Immature natural killer cell (primary cell): ENCODE measurements at regions not wholly inside any gene's neighbourhood (a gene's known extent, or its start where the extent isn't known, plus 50 kb on each side); places are given as distances from the start of the nearest gene placed in this dataset.

ENCODE experiments used
- DNase-seq, 3 donors: peaks; one replicate each; pipeline ENCODE4 v3.0.0; 2022; ENCODE audit warnings: mixed read lengths in 1 of 3
- H3K27ac Mint-ChIP-seq, 6 donors: one replicate each; pipeline ENCODE4 v1.8.0; 2020; ENCODE audit warnings: mixed read lengths in 6 of 6, mild to moderate bottlenecking in 5 of 6, inconsistent platforms in 4 of 6, moderate library complexity in 3 of 6
- H3K27me3 Mint-ChIP-seq, 3 donors: one replicate each; pipeline ENCODE4 v1.8.0; 2020 to 2021; ENCODE audit warnings: low read depth in 3 of 3, mild to moderate bottlenecking in 3 of 3, mixed read lengths in 3 of 3, moderate library complexity in 3 of 3, inconsistent platforms in 1 of 3
- H3K36me3 Mint-ChIP-seq, 3 donors: one replicate each; pipeline ENCODE4 v1.8.0; 2020; ENCODE audit warnings: mixed read lengths in 3 of 3, inconsistent platforms in 2 of 3, mild to moderate bottlenecking in 2 of 3
- H3K4me1 Mint-ChIP-seq, 2 donors: one replicate each; pipeline ENCODE4 v1.8.0; 2020; ENCODE audit warnings: inconsistent platforms in 2 of 2, mild to moderate bottlenecking in 2 of 2, mixed read lengths in 2 of 2, moderate library complexity in 1 of 2
- H3K4me3 Mint-ChIP-seq, 5 donors: one replicate each; pipeline ENCODE4 v1.8.0; 2020; ENCODE audit warnings: mild to moderate bottlenecking in 5 of 5, mixed read lengths in 5 of 5, inconsistent platforms in 3 of 5, moderate library complexity in 3 of 5
- H3K9me3 Mint-ChIP-seq, 6 donors: one replicate each; pipeline ENCODE4 v1.8.0; 2020; ENCODE audit warnings: mild to moderate bottlenecking in 6 of 6, mixed read lengths in 6 of 6, inconsistent platforms in 4 of 6, moderate library complexity in 3 of 6

DNA sequence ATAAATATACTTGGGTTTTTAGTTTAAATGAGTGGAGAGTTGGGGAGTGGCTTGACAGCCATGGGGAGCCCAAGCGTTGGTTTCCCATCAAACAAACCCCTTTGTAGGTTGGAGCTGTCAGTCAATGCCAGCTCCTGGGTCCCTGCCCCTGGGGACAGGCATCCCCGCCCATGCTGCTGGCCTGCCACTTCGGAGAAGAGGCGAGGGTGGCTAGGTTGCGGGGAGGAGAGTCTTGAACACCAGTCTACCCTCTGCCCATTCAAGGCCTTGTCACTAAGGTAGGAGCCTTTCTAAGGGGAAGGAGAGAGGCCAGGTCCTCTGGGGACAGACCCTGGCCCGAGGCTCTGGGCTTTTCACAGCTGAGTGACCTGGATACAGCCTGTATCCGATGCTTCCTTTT is 211.9 kb upstream of the CADM1 start:
- H3K4me3 Mint-ChIP-seq = no peak overlapping the region
- no peak for DNase-seq
- no peak overlapping the region for H3K27ac Mint-ChIP-seq
- H3K4me1 Mint-ChIP-seq = no peaks in the 10 kb centered on the region
- no peaks in the 10 kb centered on the region for H3K27me3 Mint-ChIP-seq
- H3K9me3 Mint-ChIP-seq = peaks cover 0 to 4% (median 0%) of the 10 kb centered on the region in 6 donors
- H3K36me3 Mint-ChIP-seq = no peaks in the 10 kb centered on the region

DNA sequence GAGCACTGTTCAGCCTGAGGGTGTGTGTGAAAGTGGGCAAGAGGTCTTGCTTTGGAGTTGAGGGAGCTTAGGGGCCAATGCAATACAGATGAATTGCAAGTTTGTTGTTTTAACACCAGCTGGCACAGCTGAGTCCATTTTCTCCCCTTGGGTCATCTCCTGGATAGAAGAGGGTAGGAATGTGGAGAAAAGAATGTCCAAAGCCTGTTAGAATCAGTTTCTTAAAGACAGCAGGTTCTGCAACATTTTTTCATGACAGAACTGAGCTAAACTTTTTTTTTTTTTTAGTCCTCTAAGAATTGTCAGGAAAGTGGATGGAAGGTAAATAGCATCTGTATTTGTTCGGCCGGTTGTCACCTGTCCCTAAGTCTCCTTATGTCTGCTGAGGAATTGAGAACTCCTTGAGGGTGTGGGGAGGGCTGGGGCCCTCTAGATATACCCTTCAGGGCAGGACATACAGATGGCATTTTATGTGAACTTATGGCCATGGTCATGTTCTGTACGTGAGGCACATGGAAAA is 211.1 kb upstream of the CADM1 start:
- no peak for DNase-seq
- no peaks in the 10 kb centered on the region for H3K4me1 Mint-ChIP-seq
- no peak overlapping the region for H3K27ac Mint-ChIP-seq
- no peaks in the 10 kb centered on the region for H3K27me3 Mint-ChIP-seq
- H3K9me3 Mint-ChIP-seq = peaks cover 0 to 4% (median 0%) of the 10 kb centered on the region in 6 donors
- H3K36me3 Mint-ChIP-seq = no peaks in the 10 kb centered on the region
- no peak overlapping the region for H3K4me3 Mint-ChIP-seq

DNA sequence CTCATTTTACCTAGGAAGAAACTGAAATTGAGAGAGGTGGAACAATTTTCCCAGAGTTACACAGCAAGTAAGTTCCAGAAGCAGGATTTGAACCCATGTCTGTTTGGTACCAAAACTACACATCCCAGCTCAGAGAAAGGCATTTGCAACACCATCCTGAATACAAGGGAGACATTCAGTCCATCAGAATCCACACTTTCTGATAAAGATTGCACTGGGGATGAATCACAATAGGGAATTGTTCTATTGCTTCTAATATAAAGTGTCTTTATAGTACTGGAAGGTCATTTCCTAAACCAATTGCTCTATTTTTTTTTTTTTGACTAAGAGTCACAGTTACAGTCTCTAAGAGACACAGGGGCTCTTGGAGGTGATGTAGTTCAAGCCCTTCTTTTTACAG is 208.1 kb upstream of the CADM1 start:
- Mint-ChIP-seq H3K4me3 (no peak overlapping the region), H3K9me3 (peaks cover 0 to 6% (median 0%) of the 10 kb centered on the region in 6 donors), H3K27me3 (peaks cover 0 to 1% (median 0%) of the 10 kb centered on the region in 3 donors), H3K4me1 (no peaks in the 10 kb centered on the region), H3K36me3 (no peaks in the 10 kb centered on the region), H3K27ac (no peak overlapping the region)
- no peak for DNase-seq

DNA sequence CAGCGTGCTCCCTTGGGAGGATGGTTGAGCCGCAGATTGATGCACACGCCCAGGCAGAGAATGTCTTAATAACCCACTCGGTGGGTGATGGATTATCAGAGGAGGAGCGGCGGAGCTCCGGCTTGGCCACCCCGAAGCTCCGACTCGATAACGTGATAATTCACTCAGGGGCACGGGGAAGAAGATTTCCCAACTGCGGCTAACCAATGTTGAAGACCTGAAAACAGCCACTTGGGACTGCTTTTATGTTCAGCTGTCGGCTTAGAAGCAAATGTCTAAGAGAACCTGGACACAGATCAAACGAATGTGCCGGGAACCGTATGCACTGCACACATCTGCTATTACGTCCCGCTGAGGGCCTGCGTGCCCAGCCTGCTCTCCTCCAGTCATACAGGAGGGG is 206.8 kb upstream of the CADM1 start:
- no peak overlapping the region for H3K27ac Mint-ChIP-seq
- H3K4me1 Mint-ChIP-seq = no peaks in the 10 kb centered on the region
- H3K4me3 Mint-ChIP-seq = no peak overlapping the region

DNA sequence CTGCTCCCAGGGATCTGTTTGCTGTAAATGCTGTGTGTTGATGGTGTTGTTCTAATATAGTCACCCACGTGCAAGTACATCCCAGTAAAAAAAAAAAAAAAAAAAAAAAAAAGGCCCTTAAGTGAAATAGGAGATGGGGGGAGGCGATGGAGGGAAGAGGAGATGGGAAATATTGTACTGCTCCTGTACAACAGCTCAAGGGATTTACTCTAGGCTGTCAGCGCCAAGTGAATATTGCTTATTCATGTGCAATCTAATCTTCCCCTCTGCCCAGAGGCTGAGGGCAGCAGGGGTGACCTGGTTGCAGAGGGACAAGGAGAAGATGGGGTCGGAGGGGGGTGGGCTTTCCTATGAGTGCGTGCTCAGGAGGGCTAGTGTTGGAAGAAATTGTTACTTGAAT is 206.2 kb upstream of the CADM1 start:
- Mint-ChIP-seq H3K27ac (no peak overlapping the region), H3K4me1 (no peaks in the 10 kb centered on the region), H3K36me3 (no peaks in the 10 kb centered on the region), H3K27me3 (peaks cover 0 to 1% (median 0%) of the 10 kb centered on the region in 3 donors), H3K9me3 (peaks cover 0 to 3% (median 0%) of the 10 kb centered on the region in 6 donors), H3K4me3 (no peak overlapping the region)
- no peak for DNase-seq

More for the DNA sequence above, 206.8 kb upstream of the CADM1 start:
- Mint-ChIP-seq H3K27me3 (peaks cover 0 to 1% (median 0%) of the 10 kb centered on the region in 3 donors), H3K9me3 (peaks cover 0 to 6% (median 0%) of the 10 kb centered on the region in 6 donors), H3K36me3 (no peaks in the 10 kb centered on the region)
- no peak for DNase-seq

DNA sequence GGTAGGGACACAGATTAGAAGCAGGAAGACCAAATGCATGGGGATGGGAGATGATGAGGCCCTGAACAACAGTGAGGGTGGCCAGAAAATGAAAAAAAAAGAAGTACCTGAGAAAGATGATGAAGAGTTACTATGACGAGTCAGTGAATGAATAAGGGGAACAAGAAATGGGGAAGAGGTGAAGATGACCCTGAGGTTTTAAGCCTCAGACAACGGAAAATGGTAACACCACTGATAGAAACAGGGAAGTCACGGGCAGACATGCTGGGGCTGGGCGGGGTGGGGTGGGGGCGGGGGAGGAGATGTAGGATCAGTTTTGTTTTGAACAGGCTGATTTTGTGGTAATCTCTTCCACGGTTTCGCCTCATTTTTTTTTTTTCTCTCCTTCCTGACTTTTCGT is 205.1 kb upstream of the CADM1 start:
- Mint-ChIP-seq H3K27me3 (peaks cover 0 to 1% (median 0%) of the 10 kb centered on the region in 3 donors), H3K36me3 (no peaks in the 10 kb centered on the region), H3K4me1 (no peaks in the 10 kb centered on the region), H3K9me3 (peaks cover 0 to 7% (median 0%) of the 10 kb centered on the region in 6 donors), H3K27ac (peak overlapping the region in 1 of 6 donors; percentile 6), H3K4me3 (no peak overlapping the region)
- no peak for DNase-seq

DNA sequence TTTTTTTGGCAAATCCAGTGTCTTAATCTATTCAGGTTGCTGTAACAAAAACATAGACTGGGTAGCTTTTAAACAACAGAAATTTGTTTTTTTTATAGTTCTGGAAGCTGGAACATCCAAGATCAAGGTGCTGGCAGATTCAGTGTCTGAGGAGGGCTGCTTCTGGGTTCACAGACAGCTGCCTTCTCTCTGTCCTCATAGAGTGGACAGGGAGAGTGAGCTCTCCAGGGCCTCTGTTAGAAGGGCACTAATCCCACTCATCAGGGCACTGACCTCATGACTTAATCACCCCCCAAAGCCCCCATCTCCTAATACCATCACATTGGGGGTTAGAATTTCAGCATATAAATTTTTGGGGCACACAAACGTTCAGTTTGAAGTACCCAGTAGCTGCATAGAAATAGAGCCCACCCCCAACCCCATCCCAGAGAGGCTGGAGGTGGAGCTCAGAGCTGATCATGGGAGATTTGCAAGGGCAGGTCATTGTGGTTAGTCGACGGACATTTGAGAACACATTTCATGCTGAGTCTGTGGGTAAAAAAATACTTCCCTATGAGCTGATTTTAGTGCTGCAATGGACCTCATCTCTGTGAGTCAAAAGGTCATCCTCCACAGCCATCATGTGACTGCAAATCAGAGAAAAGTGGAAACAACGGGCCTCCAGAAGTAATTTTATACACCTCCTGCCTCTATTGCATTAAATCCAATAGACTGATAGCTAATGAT is 203.1 kb upstream of the CADM1 start:
- H3K27me3 Mint-ChIP-seq = peaks cover 0 to 2% (median 1%) of the 10 kb centered on the region in 3 donors
- H3K4me1 Mint-ChIP-seq = no peaks in the 10 kb centered on the region
- no peak overlapping the region for H3K4me3 Mint-ChIP-seq
- H3K27ac Mint-ChIP-seq = no peak overlapping the region
- no peaks in the 10 kb centered on the region for H3K36me3 Mint-ChIP-seq
- no peak for DNase-seq
- H3K9me3 Mint-ChIP-seq = peaks cover 0 to 7% (median 0%) of the 10 kb centered on the region in 6 donors

DNA sequence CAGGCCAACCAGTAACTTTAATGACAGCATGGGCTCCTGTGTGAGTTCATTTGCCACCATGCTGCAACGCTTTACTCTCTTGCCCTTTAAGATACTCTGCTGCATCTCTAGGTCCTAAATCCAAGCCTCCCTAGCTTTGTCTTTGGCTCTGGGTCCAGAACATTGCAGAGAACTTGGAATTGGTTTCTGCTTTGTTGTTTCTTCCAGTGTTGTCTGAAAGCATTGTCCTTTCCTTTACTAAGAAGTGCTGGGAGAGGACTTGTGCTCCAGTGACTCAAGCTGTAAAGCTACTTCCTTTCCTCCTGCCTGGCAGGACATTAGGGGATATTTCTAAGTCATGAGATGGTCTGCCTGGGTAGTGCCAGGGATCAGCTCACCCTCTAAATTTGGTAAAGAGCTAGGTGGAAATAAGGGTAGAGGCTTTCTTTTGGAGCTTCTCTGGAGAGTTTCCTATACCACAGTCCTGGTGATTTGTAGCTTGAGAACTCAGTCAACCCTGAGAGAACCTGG is 202.5 kb upstream of the CADM1 start:
- Mint-ChIP-seq H3K27me3 (peaks cover 0 to 2% (median 1%) of the 10 kb centered on the region in 3 donors), H3K4me1 (no peaks in the 10 kb centered on the region), H3K36me3 (no peaks in the 10 kb centered on the region), H3K4me3 (no peak overlapping the region), H3K27ac (no peak overlapping the region), H3K9me3 (peaks cover 0 to 7% (median 0%) of the 10 kb centered on the region in 6 donors)
- DNase-seq = no peak

DNA sequence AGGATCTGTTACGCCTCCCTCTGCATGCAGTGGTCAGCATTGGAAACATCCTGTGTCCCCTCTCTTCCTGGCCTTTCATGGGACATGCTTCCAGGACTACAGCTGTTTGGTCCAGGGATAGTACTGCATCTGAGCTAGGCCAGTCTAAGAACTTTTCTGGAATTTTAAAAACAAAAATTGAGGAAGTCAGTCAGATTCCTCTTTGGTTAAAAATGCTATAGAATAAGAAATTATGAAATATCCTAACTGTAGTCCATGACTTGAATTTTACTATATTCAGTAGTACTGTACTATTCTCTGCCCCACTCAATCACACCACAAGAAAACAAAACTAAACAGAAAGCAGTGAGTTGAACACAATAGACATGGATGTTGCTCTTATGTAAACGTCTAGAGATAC is 201.0 kb upstream of the CADM1 start:
- Mint-ChIP-seq H3K4me1 (no peaks in the 10 kb centered on the region), H3K36me3 (no peaks in the 10 kb centered on the region)

DNA sequence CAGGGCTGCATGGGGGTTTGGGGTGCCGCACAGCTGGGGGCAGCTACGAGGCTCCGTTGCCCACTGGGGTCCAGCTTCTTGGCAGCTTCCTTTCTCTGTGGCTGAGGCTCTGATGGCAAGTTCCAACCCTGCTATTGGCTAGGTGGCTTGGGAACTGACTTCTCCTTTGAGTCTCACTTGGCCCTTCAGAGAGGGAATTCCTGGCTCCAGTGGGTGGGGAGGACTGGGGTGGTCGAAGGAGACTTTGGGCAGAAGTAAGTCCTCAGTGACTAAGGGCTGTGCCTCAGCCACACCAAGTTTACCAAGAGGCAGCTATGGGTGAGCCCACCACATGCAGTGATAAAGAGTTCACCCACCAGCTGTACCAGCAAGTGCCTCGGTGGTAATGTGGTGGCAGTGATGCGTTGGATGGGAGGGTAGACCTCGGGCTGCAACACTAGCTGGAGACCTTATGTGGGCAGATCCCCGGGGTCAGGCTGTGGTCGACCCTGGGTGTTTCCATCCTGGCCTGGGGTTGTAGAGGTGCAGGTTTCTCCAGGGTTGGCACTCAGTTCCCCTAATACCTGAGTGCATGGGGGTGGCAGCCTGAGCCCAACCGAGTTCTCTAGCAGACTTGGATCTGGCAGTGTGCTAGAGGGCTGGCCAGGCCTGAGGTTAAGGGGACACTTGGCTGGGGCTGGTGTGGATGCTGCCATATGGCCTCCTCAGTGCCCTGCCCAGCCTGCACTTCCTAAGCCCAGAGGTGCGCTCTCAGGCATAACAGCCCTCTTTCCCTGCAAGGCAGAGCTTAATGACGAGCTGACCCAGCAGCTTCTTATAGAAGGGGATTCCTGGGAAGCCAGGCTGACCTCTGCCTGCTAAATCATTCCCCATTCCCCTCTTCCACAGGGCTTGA is 197.0 kb upstream of the CADM1 start:
- H3K4me1 Mint-ChIP-seq = no peaks in the 10 kb centered on the region
- DNase-seq = no peak
- peaks cover 0 to 5% (median 0%) of the 10 kb centered on the region in 6 donors for H3K9me3 Mint-ChIP-seq
- peaks cover 0 to 3% (median 3%) of the 10 kb centered on the region in 3 donors for H3K27me3 Mint-ChIP-seq
- no peak overlapping the region for H3K4me3 Mint-ChIP-seq
- H3K36me3 Mint-ChIP-seq = no peaks in the 10 kb centered on the region
- no peak overlapping the region for H3K27ac Mint-ChIP-seq

More for the DNA sequence above, 201.0 kb upstream of the CADM1 start:
- no peak for DNase-seq
- no peak overlapping the region for H3K27ac Mint-ChIP-seq
- peaks cover 0 to 7% (median 0%) of the 10 kb centered on the region in 6 donors for H3K9me3 Mint-ChIP-seq
- peaks cover 1 to 3% (median 2%) of the 10 kb centered on the region in 3 donors for H3K27me3 Mint-ChIP-seq
- H3K4me3 Mint-ChIP-seq = no peak overlapping the region

DNA sequence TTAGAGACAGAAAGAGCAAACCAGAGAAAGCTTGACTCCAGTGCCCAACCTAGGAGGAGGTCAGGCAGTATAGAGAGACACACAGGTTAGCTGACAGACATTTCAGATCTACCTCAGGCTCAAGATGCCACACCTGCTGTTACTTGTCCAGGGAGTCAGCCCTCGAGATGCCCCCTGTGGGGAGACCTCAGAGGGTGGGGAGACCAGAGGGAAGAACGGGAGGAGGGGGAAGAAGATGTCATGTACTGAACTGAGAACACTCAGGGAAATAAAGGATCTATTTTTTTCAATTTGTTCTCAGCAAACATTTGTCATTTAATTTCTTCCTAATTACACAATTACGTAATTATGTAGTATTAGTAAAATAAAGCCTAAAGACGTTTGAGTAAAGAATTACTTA is 196.3 kb upstream of the CADM1 start:
- H3K4me1 Mint-ChIP-seq = no peaks in the 10 kb centered on the region
- peaks cover 2 to 5% (median 3%) of the 10 kb centered on the region in 3 donors for H3K27me3 Mint-ChIP-seq
- no peak overlapping the region for H3K27ac Mint-ChIP-seq
- peaks cover 0 to 5% (median 0%) of the 10 kb centered on the region in 6 donors for H3K9me3 Mint-ChIP-seq
- H3K36me3 Mint-ChIP-seq = no peaks in the 10 kb centered on the region
- DNase-seq = no peak
- H3K4me3 Mint-ChIP-seq = no peak overlapping the region

DNA sequence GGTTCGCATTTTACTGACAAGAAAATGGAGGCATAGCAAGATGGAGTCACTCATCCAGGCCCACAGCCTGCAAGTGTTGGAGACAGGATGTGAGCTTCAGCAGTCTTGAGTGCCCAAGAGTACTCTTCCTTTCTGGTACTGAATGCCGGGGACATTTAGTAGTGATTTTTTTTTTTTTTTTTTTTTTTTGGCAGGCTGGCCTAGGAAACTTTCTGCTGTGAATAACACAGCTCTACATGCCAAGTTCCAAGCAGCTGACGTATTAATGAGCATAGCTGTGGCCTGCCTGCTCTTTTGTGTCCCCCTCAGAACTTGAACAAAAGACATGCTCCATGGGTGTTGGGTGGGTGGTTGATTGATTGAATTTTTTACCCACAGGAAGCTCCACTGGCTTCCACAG is 195.5 kb upstream of the CADM1 start:
- Mint-ChIP-seq H3K9me3 (peaks cover 0 to 4% (median 0%) of the 10 kb centered on the region in 6 donors), H3K4me3 (no peak overlapping the region), H3K27me3 (peaks cover 2 to 5% (median 3%) of the 10 kb centered on the region in 3 donors), H3K4me1 (no peaks in the 10 kb centered on the region), H3K36me3 (no peaks in the 10 kb centered on the region), H3K27ac (no peak overlapping the region)
- no peak for DNase-seq

DNA sequence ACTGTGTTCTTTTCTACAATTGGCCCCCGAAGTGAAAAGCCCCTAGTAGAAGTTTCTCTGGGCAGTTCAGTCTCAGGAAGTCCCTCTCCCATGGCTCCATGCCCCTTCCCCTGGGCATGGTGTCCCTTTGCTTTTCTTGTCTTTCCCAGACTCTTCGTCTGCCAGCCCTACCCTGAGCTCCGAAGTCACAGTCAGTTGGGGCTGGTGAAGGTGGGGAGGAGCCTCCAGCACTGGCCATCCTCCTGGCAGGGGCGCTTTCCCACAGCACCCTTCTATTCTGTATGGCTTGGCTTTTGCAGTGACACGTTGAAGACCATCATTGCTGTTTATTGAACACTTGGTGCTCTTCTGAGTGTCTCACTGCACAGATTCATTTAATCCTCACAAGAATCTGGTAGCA is 195.1 kb upstream of the CADM1 start:
- H3K4me3 Mint-ChIP-seq = no peak overlapping the region
- peaks cover 2 to 5% (median 3%) of the 10 kb centered on the region in 3 donors for H3K27me3 Mint-ChIP-seq
- H3K36me3 Mint-ChIP-seq = no peaks in the 10 kb centered on the region
- H3K27ac Mint-ChIP-seq = no peak overlapping the region
- H3K9me3 Mint-ChIP-seq = peaks cover 0 to under 1% (median 0%) of the 10 kb centered on the region in 6 donors
- H3K4me1 Mint-ChIP-seq = no peaks in the 10 kb centered on the region
- DNase-seq = no peak

DNA sequence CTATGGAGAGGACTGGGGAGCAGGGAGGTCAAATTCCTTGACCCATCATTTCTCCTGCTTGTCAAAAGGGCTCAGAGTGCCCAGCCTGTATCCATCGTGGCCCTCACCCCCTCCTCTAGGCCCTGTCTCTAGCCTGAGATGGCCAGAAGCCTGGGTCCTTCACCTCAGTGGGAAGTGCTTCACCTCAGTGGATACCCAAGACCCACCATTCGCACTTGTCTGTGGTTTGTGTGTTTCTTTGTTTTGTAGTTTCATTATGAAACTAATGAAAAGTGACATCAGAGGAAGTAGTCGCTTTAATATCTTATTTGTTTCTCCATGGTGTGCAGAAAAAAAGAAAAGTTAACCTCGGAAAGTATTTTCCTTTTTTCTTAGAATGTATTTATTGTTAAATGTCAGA is 194.0 kb upstream of the CADM1 start:
- Mint-ChIP-seq H3K27me3 (peaks cover 3 to 5% (median 3%) of the 10 kb centered on the region in 3 donors), H3K36me3 (no peaks in the 10 kb centered on the region), H3K9me3 (no peaks in the 10 kb centered on the region), H3K27ac (no peak overlapping the region), H3K4me3 (no peak overlapping the region), H3K4me1 (no peaks in the 10 kb centered on the region)
- DNase-seq = no peak
